PC-3 (cell line): ENCODE measurements at regions not wholly inside any gene's neighbourhood (a gene's known extent, or its start where the extent isn't known, plus 50 kb on each side); places are given as distances from the start of the nearest gene placed in this dataset.

Source experiments
- ATAC-seq: fragments of 200-7000 bp; cut with Tn5 transposase; 2 replicates; pipeline ENCODE4 v1.9.1; 2020; ENCODE audit warnings: mild to moderate bottlenecking, moderate library complexity
- BruUV-seq: library from RNA; stranded (reverse); fragments of 400-500 nt; replicated peaks from 2 replicates; lab custom pipeline; 2021; lab: Mats Ljungman, UMichigan
- CTCF ChIA-PET: fragments of 300-600 bp; sonication (Branson Sonifier 250); formaldehyde crosslinking; loops from one replicate; lab custom pipeline; 2022; ENCODE audit warnings: antibody characterized with exemption; lab: Charles Lee
- POLR2A ChIA-PET: fragments of 300-600 bp; sonication (Branson Sonifier 250); formaldehyde crosslinking; loops from one replicate; lab custom pipeline; 2022; ENCODE audit warnings: antibody characterized with exemption; ENCODE audit not compliant: unreplicated experiment; lab: Charles Lee
- DNase-seq: peaks from one replicate; pipeline ENCODE4 v3.0.0-alpha.2; 2015
- H2AFZ ChIP-seq: fragments of 300-600 bp; sonication (generic); 2 replicates; pipeline ENCODE4 v1.6.0; 2016; ENCODE audit warnings: antibody characterized with exemption, low read length
- H3F3A ChIP-seq: fragments of 300-600 bp; sonication (generic); one replicate; pipeline ENCODE4 v1.6.0; 2017; ENCODE audit warnings: antibody characterized with exemption, low read length, control low read depth, mild to moderate bottlenecking; ENCODE audit not compliant: unreplicated experiment
- H3K27ac ChIP-seq: fragments of 300-600 bp; sonication (generic); 2 replicates; pipeline ENCODE4 v1.5.1; 2016; ENCODE audit warnings: mild to moderate bottlenecking, low read length
- H3K27me3 ChIP-seq: fragments of 300-600 bp; sonication (generic); 2 replicates; pipeline ENCODE4 v1.6.1; 2016; ENCODE audit warnings: low read length, mixed read lengths
- H3K36me3 ChIP-seq: fragments of 300-600 bp; sonication (generic); 2 replicates; pipeline ENCODE4 v1.6.1; 2016; ENCODE audit warnings: low read depth, mixed run types, low read length, mixed read lengths
- H3K4me1 ChIP-seq: fragments of 300-600 bp; sonication (generic); 2 replicates; pipeline ENCODE4 v1.5.1; 2016; ENCODE audit warnings: low read length; ENCODE audit not compliant: insufficient read depth
- H3K4me2 ChIP-seq: fragments of 300-600 bp; sonication (generic); 2 replicates; pipeline ENCODE4 v1.6.0; 2016; ENCODE audit warnings: low read length
- H3K4me3 ChIP-seq: fragments of 300-600 bp; sonication (generic); 2 replicates; pipeline ENCODE4 v1.5.1; 2016; ENCODE audit warnings: mild to moderate bottlenecking, low read length, mixed read lengths
- H3K79me2 ChIP-seq: fragments of 300-600 bp; sonication (generic); 2 replicates; pipeline ENCODE4 v1.6.1; 2017; ENCODE audit warnings: low read length, mixed read lengths
- H3K9ac ChIP-seq: fragments of 300-600 bp; sonication (generic); 2 replicates; pipeline ENCODE4 v1.6.0; 2016; ENCODE audit warnings: mild to moderate bottlenecking, low read length
- H3K9me2 ChIP-seq: fragments of 300-600 bp; sonication (generic); replicated peaks from 2 replicates; pipeline ENCODE4 v1.6.1; 2016; ENCODE audit warnings: mixed run types, low read length, mixed read lengths
- H3K9me3 ChIP-seq: fragments of 300-600 bp; sonication (generic); 2 replicates; pipeline ENCODE4 v1.6.1; 2016; ENCODE audit warnings: low read length, mixed read lengths
- H4K20me1 ChIP-seq: fragments of 300-600 bp; sonication (generic); 2 replicates; pipeline ENCODE4 v1.6.1; 2016; ENCODE audit warnings: low read length, mixed read lengths
- EZH2 ChIP-seq: fragments of 300-600 bp; sonication (generic); IDR thresholded peaks from one replicate; pipeline ENCODE4 v1.6.1; 2017; ENCODE audit warnings: antibody characterized with exemption, mild to moderate bottlenecking, low read length; ENCODE audit not compliant: unreplicated experiment
- EZH2phosphoT487 ChIP-seq: fragments of 300-600 bp; sonication (generic); IDR thresholded peaks from 2 replicates; pipeline ENCODE4 v1.6.1; 2018; ENCODE audit warnings: mild to moderate bottlenecking, antibody characterized with exemption, low read length, borderline replicate concordance
- intact Hi-C: fragments of 100-400 bp; cut with micrococcal nuclease; formaldehyde crosslinking; loops from 2 replicates; pipeline ENCODE4 v1.9.0; 2023
- TF ChIP-seq, protein P1 (sequence below): fragments of 300-600 bp; sonication (generic); conservative IDR thresholded peaks from 2 replicates; pipeline ENCODE4 v1.5.1; 2017; ENCODE audit warnings: antibody characterized with exemption, low read depth, mild to moderate bottlenecking, low read length

DNA sequence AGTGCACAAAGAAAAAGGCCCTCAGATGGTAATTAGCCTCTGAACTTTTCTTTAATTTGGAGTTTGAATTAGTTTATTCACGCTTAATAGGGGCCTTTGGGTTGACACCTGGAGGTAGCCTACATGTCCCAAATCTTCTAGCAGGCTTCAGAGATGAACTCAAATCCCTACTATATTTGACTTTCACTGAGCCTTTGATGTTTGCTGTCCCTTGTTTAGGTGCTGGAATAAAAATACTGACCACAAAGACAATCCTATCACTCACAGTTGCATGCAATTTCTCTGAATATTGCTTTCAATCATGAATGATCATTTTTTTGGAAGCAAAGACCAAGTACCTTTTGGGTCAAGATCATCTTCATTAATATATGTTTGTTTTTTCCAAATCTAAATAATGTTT, 564.0 kb upstream of the FANCL start:
- no peaks in the 10 kb centered on the region for H3K9me2 ChIP-seq
- DNase-seq, result no peak
- H3K4me2 ChIP-seq, result no peak overlapping the region
- ChIA-PET POLR2A (no interaction called here), CTCF (no interaction called here)
- no peak for ATAC-seq
- no peaks in the 10 kb centered on the region for H3K4me1 ChIP-seq
- no peaks in the 10 kb centered on the region for H3F3A ChIP-seq
- no peaks in the 10 kb centered on the region for H3K79me2 ChIP-seq
- no peaks in the 10 kb centered on the region for H3K36me3 ChIP-seq
- H3K27ac ChIP-seq, result no peak overlapping the region
- no TSS peak for BruUV-seq
- TF ChIP-seq EZH2phosphoT487 (no peak), EZH2 (no peak)
- TF ChIP-seq, protein P1, sequence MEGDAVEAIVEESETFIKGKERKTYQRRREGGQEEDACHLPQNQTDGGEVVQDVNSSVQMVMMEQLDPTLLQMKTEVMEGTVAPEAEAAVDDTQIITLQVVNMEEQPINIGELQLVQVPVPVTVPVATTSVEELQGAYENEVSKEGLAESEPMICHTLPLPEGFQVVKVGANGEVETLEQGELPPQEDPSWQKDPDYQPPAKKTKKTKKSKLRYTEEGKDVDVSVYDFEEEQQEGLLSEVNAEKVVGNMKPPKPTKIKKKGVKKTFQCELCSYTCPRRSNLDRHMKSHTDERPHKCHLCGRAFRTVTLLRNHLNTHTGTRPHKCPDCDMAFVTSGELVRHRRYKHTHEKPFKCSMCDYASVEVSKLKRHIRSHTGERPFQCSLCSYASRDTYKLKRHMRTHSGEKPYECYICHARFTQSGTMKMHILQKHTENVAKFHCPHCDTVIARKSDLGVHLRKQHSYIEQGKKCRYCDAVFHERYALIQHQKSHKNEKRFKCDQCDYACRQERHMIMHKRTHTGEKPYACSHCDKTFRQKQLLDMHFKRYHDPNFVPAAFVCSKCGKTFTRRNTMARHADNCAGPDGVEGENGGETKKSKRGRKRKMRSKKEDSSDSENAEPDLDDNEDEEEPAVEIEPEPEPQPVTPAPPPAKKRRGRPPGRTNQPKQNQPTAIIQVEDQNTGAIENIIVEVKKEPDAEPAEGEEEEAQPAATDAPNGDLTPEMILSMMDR, result no peak
- peaks cover 47% of the 10 kb centered on the region for H3K27me3 ChIP-seq
- no peaks in the 10 kb centered on the region for H3K9me3 ChIP-seq
- intact Hi-C loops, result no loop called here
- H4K20me1 ChIP-seq, result no peaks in the 10 kb centered on the region
- no peak overlapping the region for H3K4me3 ChIP-seq
- no peak overlapping the region for H3K9ac ChIP-seq
- H2AFZ ChIP-seq, result no peak overlapping the region

DNA sequence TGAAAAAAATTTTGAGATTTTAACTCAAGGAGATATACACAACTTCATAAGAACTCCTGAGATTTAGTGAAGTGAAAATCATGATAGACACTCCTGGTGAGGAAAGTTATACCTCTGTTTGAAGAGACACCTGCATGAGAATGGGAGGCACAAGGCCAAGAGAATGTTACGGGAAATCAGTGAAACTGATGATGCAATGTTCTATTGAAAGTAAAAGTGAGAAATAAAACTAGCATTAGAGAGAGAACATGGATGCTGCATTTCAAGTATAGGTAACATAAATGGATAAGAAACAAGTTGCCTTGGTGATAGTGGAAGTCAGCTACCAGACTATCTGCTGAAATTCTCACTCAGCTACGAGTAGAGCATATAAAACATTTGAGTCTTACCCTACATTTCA, 562.1 kb upstream of the FANCL start:
- BruUV-seq, result no TSS peak
- H4K20me1 ChIP-seq, result no peaks in the 10 kb centered on the region
- H3K4me2 ChIP-seq, result no peak overlapping the region
- no peak for ATAC-seq
- no peak for DNase-seq
- no peak overlapping the region for H3K9ac ChIP-seq
- TF ChIP-seq, protein P1, result no peak
- no peak for TF ChIP-seq EZH2
- TF ChIP-seq EZH2phosphoT487, result no peak
- no peaks in the 10 kb centered on the region for H3K79me2 ChIP-seq
- H3K4me1 ChIP-seq, result no peaks in the 10 kb centered on the region
- peaks cover 45% of the 10 kb centered on the region for H3K27me3 ChIP-seq
- no peaks in the 10 kb centered on the region for H3F3A ChIP-seq
- H3K36me3 ChIP-seq, result no peaks in the 10 kb centered on the region
- intact Hi-C loops, result no loop called here
- H3K27ac ChIP-seq, result no peak overlapping the region
- no peaks in the 10 kb centered on the region for H3K9me3 ChIP-seq
- no peak overlapping the region for H2AFZ ChIP-seq
- ChIA-PET CTCF (no interaction called here), POLR2A (no interaction called here)
- H3K4me3 ChIP-seq, result no peak overlapping the region
- no peaks in the 10 kb centered on the region for H3K9me2 ChIP-seq

DNA sequence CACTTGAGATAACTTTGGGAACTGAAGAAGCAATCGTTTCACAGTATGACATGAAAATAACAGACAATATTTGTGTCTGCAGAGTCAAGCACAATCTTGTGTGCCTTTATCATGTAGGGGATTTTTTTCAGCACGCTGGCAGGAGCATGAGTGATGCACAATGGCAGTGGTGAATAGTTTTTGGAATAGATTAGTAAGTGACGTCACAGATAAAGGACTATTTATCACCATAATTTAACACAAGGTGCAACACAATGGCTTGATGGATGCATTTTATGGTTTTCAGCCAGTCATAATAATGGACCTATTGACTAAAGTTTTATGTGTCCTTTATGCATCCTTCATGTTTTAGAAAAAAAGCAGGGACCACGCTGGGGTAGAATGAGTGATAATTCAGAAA, 559.8 kb upstream of the FANCL start:
- Histone ChIP-seq H3K4me3 (no peak overlapping the region), H3K4me2 (no peak overlapping the region), H3K79me2 (no peaks in the 10 kb centered on the region), H3K9ac (no peak overlapping the region), H3K9me3 (no peaks in the 10 kb centered on the region), H3F3A (no peaks in the 10 kb centered on the region), H3K27me3 (peaks cover 55% of the 10 kb centered on the region), H3K36me3 (no peaks in the 10 kb centered on the region), H3K4me1 (no peaks in the 10 kb centered on the region), H4K20me1 (no peaks in the 10 kb centered on the region), H3K9me2 (no peaks in the 10 kb centered on the region), H2AFZ (no peak overlapping the region), H3K27ac (no peak overlapping the region)
- TF ChIP-seq, protein P1, result no peak
- TF ChIP-seq EZH2 (no peak), EZH2phosphoT487 (no peak)
- ChIA-PET POLR2A (no interaction called here), CTCF (no interaction called here)
- ATAC-seq (no peak), DNase-seq (no peak)
- BruUV-seq, result no TSS peak
- intact Hi-C loops, result no loop called here
